ENCODE measurements at regions not wholly inside any gene's neighbourhood (a gene's known extent, or its start where the extent isn't known, plus 50 kb on each side); places are given as distances from the start of the nearest gene placed in this dataset.

GRCh38 chr20:7682916-7683315 lies 257.3 kb downstream of the HAO1 start:
- Histone ChIP-seq H3K4me1 (ENCODE audit: insufficient read depth, low read length) (no peaks in the 10 kb centered on the region), H2AFZ (ENCODE audit: low read depth, low read length) (no peak overlapping the region), H3K9ac (ENCODE audit: low read depth, low read length) (no peak overlapping the region), H3K27ac (ENCODE audit: low read length) (no peak overlapping the region), H3K9me3 (ENCODE audit: insufficient read depth, low read length, severe bottlenecking) (no peaks in the 10 kb centered on the region), H3K79me2 (ENCODE audit: insufficient read depth, low read length) (no peaks in the 10 kb centered on the region), H3K36me3 (ENCODE audit: insufficient read depth, low read length) (no peaks in the 10 kb centered on the region), H4K20me1 (ENCODE audit: insufficient read depth, low read length) (no peaks in the 10 kb centered on the region), H3K4me2 (ENCODE audit: insufficient read depth, low read length) (no peak overlapping the region), H3K4me3 (ENCODE audit: low read depth in 1 of 2, low read length in 2 of 2) (no peak overlapping the region), H3K27me3 (ENCODE audit: insufficient read depth, low read length, poor library complexity) (peaks cover 6% of the 10 kb centered on the region)
- TF ChIP-seq CTCF (IDR thresholded peaks at IDR 0.05; ENCODE audit: borderline replicate concordance, extremely low read depth, low read length, poor library complexity, severe bottlenecking) (no peak), EZH2 (IDR thresholded peaks at IDR 0.05; ENCODE audit: borderline replicate concordance, low read depth, low read length, severe bottlenecking) (no peak)
- DNase-seq (no peak), ATAC-seq (ENCODE audit: insufficient read depth, low read depth) (no peak)

- Histone ChIP-seq H3K27me3 (ENCODE audit: insufficient read depth, low read length, poor library complexity) (peaks cover 8% of the 10 kb centered on the region), H3K79me2 (ENCODE audit: insufficient read depth, low read length) (no peaks in the 10 kb centered on the region), H3K4me3 (ENCODE audit: low read depth in 1 of 2, low read length in 2 of 2) (no peak overlapping the region), H3K4me2 (ENCODE audit: insufficient read depth, low read length) (no peak overlapping the region), H3K4me1 (ENCODE audit: insufficient read depth, low read length) (no peaks in the 10 kb centered on the region), H4K20me1 (ENCODE audit: insufficient read depth, low read length) (no peaks in the 10 kb centered on the region), H2AFZ (ENCODE audit: low read depth, low read length) (no peak overlapping the region), H3K36me3 (ENCODE audit: insufficient read depth, low read length) (no peaks in the 10 kb centered on the region), H3K27ac (ENCODE audit: low read length) (no peak overlapping the region), H3K9ac (ENCODE audit: low read depth, low read length) (no peak overlapping the region), H3K9me3 (ENCODE audit: insufficient read depth, low read length, severe bottlenecking) (no peaks in the 10 kb centered on the region)
- DNase-seq = no peak
- TF ChIP-seq CTCF (IDR thresholded peaks at IDR 0.05; ENCODE audit: borderline replicate concordance, extremely low read depth, low read length, poor library complexity, severe bottlenecking) = no peak
- no peak for TF ChIP-seq EZH2 (IDR thresholded peaks at IDR 0.05; ENCODE audit: borderline replicate concordance, low read depth, low read length, severe bottlenecking)
- ATAC-seq (ENCODE audit: insufficient read depth, low read depth) = no peak
Measured at GRCh38 chr20:7687065-7687464, 253.2 kb downstream of the HAO1 start.

- no peak overlapping the region for H2AFZ ChIP-seq (ENCODE audit: low read depth, low read length)
- no peak overlapping the region for H3K9ac ChIP-seq (ENCODE audit: low read depth, low read length)
- ATAC-seq (ENCODE audit: insufficient read depth, low read depth) = no peak
Measured at GRCh38 chr20:7689151-7689550, 251.1 kb downstream of the HAO1 start.

More at GRCh38 chr20:7689151-7689550, 251.1 kb downstream of the HAO1 start:
- peaks cover 2% of the 10 kb centered on the region for H3K27me3 ChIP-seq (ENCODE audit: insufficient read depth, low read length, poor library complexity)
- no peaks in the 10 kb centered on the region for H3K36me3 ChIP-seq (ENCODE audit: insufficient read depth, low read length)
- no peak overlapping the region for H3K4me2 ChIP-seq (ENCODE audit: insufficient read depth, low read length)
- H3K27ac ChIP-seq (ENCODE audit: low read length) = no peak overlapping the region
- no peaks in the 10 kb centered on the region for H3K9me3 ChIP-seq (ENCODE audit: insufficient read depth, low read length, severe bottlenecking)
- H4K20me1 ChIP-seq (ENCODE audit: insufficient read depth, low read length) = no peaks in the 10 kb centered on the region
- DNase-seq = no peak
- no peaks in the 10 kb centered on the region for H3K4me1 ChIP-seq (ENCODE audit: insufficient read depth, low read length)
- no peaks in the 10 kb centered on the region for H3K79me2 ChIP-seq (ENCODE audit: insufficient read depth, low read length)
- no peak overlapping the region for H3K4me3 ChIP-seq (ENCODE audit: low read depth in 1 of 2, low read length in 2 of 2)
- TF ChIP-seq EZH2 (IDR thresholded peaks at IDR 0.05; ENCODE audit: borderline replicate concordance, low read depth, low read length, severe bottlenecking) = no peak
- TF ChIP-seq CTCF (IDR thresholded peaks at IDR 0.05; ENCODE audit: borderline replicate concordance, extremely low read depth, low read length, poor library complexity, severe bottlenecking) = no peak

Data from DND-41 (cell line).